H1 (cell line): ENCODE measurements at regions not wholly inside any gene's neighbourhood (a gene's known extent, or its start where the extent isn't known, plus 50 kb on each side); places are given as distances from the start of the nearest gene placed in this dataset.

Source experiments
- CTCF ChIA-PET: fragments of 300-600 bp; sonication (Branson Sonifier 250); formaldehyde crosslinking; loops from one replicate; lab custom pipeline; 2021; ENCODE audit not compliant: partially characterized antibody; lab: Charles Lee
- POLR2A ChIA-PET: fragments of 300-600 bp; sonication (Branson Sonifier 250); formaldehyde crosslinking; loops from one replicate; lab custom pipeline; 2021; ENCODE audit warnings: inconsistent platforms; ENCODE audit not compliant: partially characterized antibody; lab: Charles Lee
- DNase-seq, 2 experiments: peaks; one replicate each; pipeline versions ENCODE4 v3.0.0 to v3.0.0-alpha.2; 2010 to 2022; ENCODE audit warnings: low spot score in 2 of 2, low read depth in 1 of 2, mixed read lengths in 1 of 2
- FAIRE-seq: peaks from 2 replicates; lab custom pipeline; 2011; peaks lifted over from hg19 to GRCh38; lab: Jason Lieb, UNC
- H2AFZ ChIP-seq: 2 replicates; pipeline ENCODE4 v1.8.1; 2012; ENCODE audit warnings: low read length, inconsistent platforms
- H2AK5ac ChIP-seq: 2 replicates; pipeline ENCODE4 v1.6.1; 2013; ENCODE audit warnings: low read depth, low read length
- H2BK120ac ChIP-seq: replicated peaks from 2 replicates; pipeline ENCODE3; 2013; ENCODE audit warnings: low read depth, low read length, inconsistent platforms
- H2BK12ac ChIP-seq: 2 replicates; pipeline ENCODE4 v1.6.1; 2013; ENCODE audit warnings: low read depth, low read length
- H2BK15ac ChIP-seq: 2 replicates; pipeline ENCODE4 v1.6.1; 2013; ENCODE audit warnings: low read length
- H2BK20ac ChIP-seq: 2 replicates; pipeline ENCODE4 v1.6.1; 2013; ENCODE audit warnings: low read length
- H2BK5ac ChIP-seq: 2 replicates; pipeline ENCODE4 v1.6.1; 2013; ENCODE audit warnings: low read depth, low read length
- H3K14ac ChIP-seq: 2 replicates; pipeline ENCODE4 v1.6.1; 2013; ENCODE audit warnings: inconsistent platforms; ENCODE audit not compliant: insufficient read length
- H3K18ac ChIP-seq: 2 replicates; pipeline ENCODE4 v1.6.1; 2013; ENCODE audit warnings: low read length; ENCODE audit errors: extremely low read depth
- H3K23ac ChIP-seq: 2 replicates; pipeline ENCODE4 v1.6.1; 2013; ENCODE audit warnings: inconsistent platforms; ENCODE audit not compliant: insufficient read length
- H3K23me2 ChIP-seq: 2 replicates; pipeline ENCODE4 v1.6.1; 2013; ENCODE audit warnings: low read depth, low read length
- H3K27ac ChIP-seq: 2 replicates; pipeline ENCODE4 v1.6.1; 2011; ENCODE audit warnings: low read depth, low read length, inconsistent platforms
- H3K27me3 ChIP-seq, 4 experiments: replicated peaks in 1 of 4; 1 replicate in 1 of 4; 2 replicates in 3 of 4; pipeline versions ENCODE4 v1.6.1 to v1.8.1; 2011 to 2013; ENCODE audit warnings: low read length in 3 of 4, mild to moderate bottlenecking in 3 of 4, inconsistent platforms in 2 of 4, mixed read lengths in 2 of 4, moderate library complexity in 1 of 4; ENCODE audit not compliant: control insufficient read depth in 3 of 4, insufficient read depth in 3 of 4; ENCODE audit errors: extremely low read depth in 1 of 4
- H3K36me3 ChIP-seq, 4 experiments: 2 replicates each; pipeline versions ENCODE4 v1.6.1 to v1.8.1; 2011 to 2013; ENCODE audit warnings: mild to moderate bottlenecking in 4 of 4, low read length in 3 of 4, moderate library complexity in 2 of 4, control low read depth in 1 of 4, inconsistent platforms in 1 of 4; ENCODE audit not compliant: insufficient read depth in 4 of 4, control insufficient read depth in 2 of 4
- H3K4ac ChIP-seq: replicated peaks from 2 replicates; pipeline ENCODE3; 2013; ENCODE audit warnings: low read length, low read depth, mixed read lengths, inconsistent platforms; ENCODE audit not compliant: insufficient read length
- H3K4me1 ChIP-seq, 4 experiments: replicated peaks in 1 of 4; 1 replicate in 1 of 4; 2 replicates in 3 of 4; pipeline versions ENCODE4 v1.6.1 to v1.8.1; 2011 to 2013; ENCODE audit warnings: low read length in 3 of 4, inconsistent platforms in 2 of 4, mixed read lengths in 1 of 4; ENCODE audit not compliant: insufficient read depth in 4 of 4, control insufficient read depth in 3 of 4
- H3K4me2 ChIP-seq, 2 experiments: 2 replicates each; pipeline versions ENCODE4 v1.6.1 to v1.8.1; 2011 to 2013; ENCODE audit warnings: low read depth in 2 of 2, low read length in 2 of 2, control low read depth in 1 of 2, inconsistent platforms in 1 of 2, mild to moderate bottlenecking in 1 of 2; ENCODE audit not compliant: insufficient read depth in 1 of 2
- H3K4me3 ChIP-seq, 4 experiments: fragments of 200-600, 300-600 bp in 1 of 4; sonication (generic), shearing (Covaris generic), sonication (Bioruptor Twin) in 1 of 4; 2 replicates each; pipeline versions ENCODE4 v1.5.1 to v1.8.1; 2011 to 2016; ENCODE audit warnings: low read length in 4 of 4, low read depth in 3 of 4, control low read depth in 2 of 4, inconsistent platforms in 2 of 4, mild to moderate bottlenecking in 2 of 4, mixed read lengths in 1 of 4, moderate library complexity in 1 of 4; ENCODE audit not compliant: insufficient read depth in 2 of 4; ENCODE audit errors: extremely low read depth in 1 of 4
- H3K56ac ChIP-seq: replicated peaks from 2 replicates; pipeline ENCODE3; 2013; ENCODE audit warnings: low read depth, mild to moderate bottlenecking, mixed read lengths, low read length, inconsistent platforms; ENCODE audit not compliant: insufficient read length
- H3K79me1 ChIP-seq: 2 replicates; pipeline ENCODE4 v1.6.1; 2013; ENCODE audit warnings: low read depth, low read length, control low read depth
- H3K79me2 ChIP-seq, 2 experiments: 2 replicates each; pipeline versions ENCODE4 v1.6.1 to v1.8.1; 2012 to 2013; ENCODE audit warnings: low read length in 2 of 2, mild to moderate bottlenecking in 2 of 2, inconsistent platforms in 1 of 2; ENCODE audit not compliant: insufficient read depth in 2 of 2, control insufficient read depth in 1 of 2
- H3K9ac ChIP-seq, 4 experiments: replicated peaks in 1 of 4; 1 replicate in 1 of 4; 2 replicates in 3 of 4; pipeline versions ENCODE4 v1.6.1 to v1.8.1; 2011 to 2013; ENCODE audit warnings: low read depth in 3 of 4, low read length in 3 of 4, control low read depth in 2 of 4, mild to moderate bottlenecking in 2 of 4, moderate library complexity in 2 of 4, inconsistent platforms in 1 of 4; ENCODE audit errors: extremely low read depth in 1 of 4
- H3K9me3 ChIP-seq, 2 experiments: 2 replicates each; pipeline versions ENCODE4 v1.6.1 to v1.8.1; 2012 to 2013; ENCODE audit warnings: mild to moderate bottlenecking in 2 of 2, moderate library complexity in 2 of 2, control low read depth in 1 of 2, inconsistent platforms in 1 of 2, low read depth in 1 of 2, low read length in 1 of 2, mixed read lengths in 1 of 2; ENCODE audit not compliant: insufficient read depth in 2 of 2
- H4K20me1 ChIP-seq, 2 experiments: replicated peaks in 1 of 2; 2 replicates each; pipeline versions ENCODE3 to v1.8.1; 2011 to 2013; ENCODE audit warnings: inconsistent platforms in 2 of 2, low read length in 2 of 2, mild to moderate bottlenecking in 1 of 2; ENCODE audit not compliant: insufficient read depth in 2 of 2, control insufficient read depth in 1 of 2
- H4K5ac ChIP-seq: 2 replicates; pipeline ENCODE4 v1.6.1; 2013; ENCODE audit warnings: low read length, low read depth, mixed read lengths, inconsistent platforms; ENCODE audit not compliant: insufficient read length
- H4K8ac ChIP-seq: 2 replicates; pipeline ENCODE4 v1.8.0; 2013; ENCODE audit warnings: mild to moderate bottlenecking, moderate library complexity, low read length, inconsistent platforms; ENCODE audit not compliant: insufficient read depth; ENCODE audit errors: extremely low read depth
- H4K91ac ChIP-seq: replicated peaks from 2 replicates; pipeline ENCODE3; 2013; ENCODE audit warnings: low read length, mixed read lengths, inconsistent platforms; ENCODE audit not compliant: insufficient read length
- ATF2 ChIP-seq: IDR thresholded peaks from 2 replicates; pipeline ENCODE4 v1.6.1; 2012; ENCODE audit warnings: low read length, inconsistent platforms
- CBX5 ChIP-seq: fragments of 300-800, 300-1000 bp; sonication (generic); IDR thresholded peaks from 2 replicates; pipeline ENCODE4 v1.7.1; 2016; ENCODE audit warnings: antibody characterized with exemption, low read length, low read depth
- CBX8 ChIP-seq: fragments of 300-800, 300-1000 bp; sonication (generic); IDR thresholded peaks from 2 replicates; pipeline ENCODE4 v1.7.1; 2016; ENCODE audit warnings: low read depth, low read length, borderline replicate concordance
- CHD1 ChIP-seq: IDR thresholded peaks from 2 replicates; pipeline ENCODE4 v1.6.1; 2012; ENCODE audit warnings: low read depth, low read length, improper control_type of control experiment
- HDAC6 ChIP-seq: IDR thresholded peaks from one replicate; pipeline ENCODE4 v1.7.1; 2012; ENCODE audit warnings: low read depth, mild to moderate bottlenecking, inconsistent platforms, low read length, moderate library complexity
- KDM5A ChIP-seq: fragments of 200-600 bp; IDR thresholded peaks from 2 replicates; pipeline ENCODE4 v1.7.1; 2012; ENCODE audit warnings: mild to moderate bottlenecking, low read length, inconsistent platforms, mixed read lengths
- POU5F1 ChIP-seq: IDR thresholded peaks from 2 replicates; pipeline ENCODE4 v1.6.1; 2011; ENCODE audit warnings: low read depth, mild to moderate bottlenecking, low read length, moderate library complexity
- SIRT6 ChIP-seq: IDR thresholded peaks from one replicate; pipeline ENCODE4 v1.7.1; 2012; ENCODE audit warnings: low read length, inconsistent platforms
- SIX5 ChIP-seq: IDR thresholded peaks from 2 replicates; pipeline ENCODE4 v1.6.1; 2011; ENCODE audit warnings: mild to moderate bottlenecking, low read depth, low read length
- TCF12 ChIP-seq: IDR thresholded peaks from 2 replicates; pipeline ENCODE4 v1.6.1; 2011; ENCODE audit warnings: low read depth, mild to moderate bottlenecking, low read length
- WGBS, 2 experiments: shearing (Covaris generic) in 1 of 2; methylation state at CpG; one replicate each; pipeline versions ENCODE4 v1.1.6 to v1.1.7; 2013 to 2015; ENCODE audit warnings: low lambda C conversion rate in 2 of 2, mixed read lengths in 2 of 2, inconsistent platforms in 1 of 2, low coverage in 1 of 2, missing lambda C conversion rate in 1 of 2; ENCODE audit not compliant: insufficient replicate concordance in 2 of 2, insufficient coverage in 1 of 2, insufficient read length in 1 of 2; ENCODE audit errors: extremely low coverage in 1 of 2, missing lambda C conversion rate in 1 of 2; 5-methylcytosine and 5-hydroxymethylcytosine counted together
- TF ChIP-seq, protein P1 (sequence below): IDR thresholded peaks from 2 replicates; pipeline ENCODE4 v1.6.1; 2011; ENCODE audit warnings: low read depth, mild to moderate bottlenecking, low read length; ENCODE audit not compliant: insufficient read depth

- H2BK12ac ChIP-seq = no peak overlapping the region
- H3K23me2 ChIP-seq = no peaks in the 10 kb centered on the region
- no peak overlapping the region for H3K4me3 ChIP-seq
- WGBS, 2 experiments = 90% methylated on average over 3 of the region's 3 CpGs; no CpG with 5 or more reads in 1 of the 2 experiments
- H4K5ac ChIP-seq = no peak overlapping the region
- H3K27ac ChIP-seq = no peak overlapping the region; the same call in 1 of the 2 replicates
- H3K9ac ChIP-seq = no peak overlapping the region
- no peak overlapping the region for H2BK15ac ChIP-seq
- H3K23ac ChIP-seq = no peak overlapping the region
- H4K20me1 ChIP-seq = no peaks in the 10 kb centered on the region
- H3K4me1 ChIP-seq = no peaks in the 10 kb centered on the region
- H3K36me3 ChIP-seq = no peaks in the 10 kb centered on the region
- H2AK5ac ChIP-seq = no peak overlapping the region
- H2BK20ac ChIP-seq = no peak overlapping the region
- FAIRE-seq (no peak), DNase-seq (no peak)
- H3K79me1 ChIP-seq = no peaks in the 10 kb centered on the region
- H3K27me3 ChIP-seq = no peaks in the 10 kb centered on the region
- ChIA-PET POLR2A (no interaction called here), CTCF (no interaction called here)
- no peak overlapping the region for H4K91ac ChIP-seq
- TF ChIP-seq KDM5A = no peak
- no peak for TF ChIP-seq SIX5
- no peak for TF ChIP-seq CHD1
- no peak for TF ChIP-seq POU5F1
- no peak for TF ChIP-seq ATF2
- TF ChIP-seq CBX8 = no peak
- TF ChIP-seq, protein P1, sequence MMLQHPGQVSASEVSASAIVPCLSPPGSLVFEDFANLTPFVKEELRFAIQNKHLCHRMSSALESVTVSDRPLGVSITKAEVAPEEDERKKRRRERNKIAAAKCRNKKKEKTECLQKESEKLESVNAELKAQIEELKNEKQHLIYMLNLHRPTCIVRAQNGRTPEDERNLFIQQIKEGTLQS = no peak
- no peak for TF ChIP-seq HDAC6
- no peak for TF ChIP-seq SIRT6
- TF ChIP-seq CBX5 = no peak
- TF ChIP-seq TCF12 = no peak
- H3K56ac ChIP-seq = no peak overlapping the region
- H4K8ac ChIP-seq = no peak overlapping the region
- no peak overlapping the region for H2BK120ac ChIP-seq
- no peaks in the 10 kb centered on the region for H3K79me2 ChIP-seq
- no peak overlapping the region for H3K4me2 ChIP-seq
- no peak overlapping the region for H2AFZ ChIP-seq
- H3K14ac ChIP-seq = no peak overlapping the region
- no peak overlapping the region for H3K18ac ChIP-seq
- H3K4ac ChIP-seq = no peak overlapping the region
- H2BK5ac ChIP-seq = no peak overlapping the region
- H3K9me3 ChIP-seq = no peaks in the 10 kb centered on the region
Observed at GRCh38 chr10:4434105-4434504, 391.9 kb upstream of the AKR1E2 start.
